ENCODE measurements at regions not wholly inside any gene's neighbourhood (a gene's known extent, or its start where the extent isn't known, plus 50 kb on each side); places are given as distances from the start of the nearest gene placed in this dataset.

DNA sequence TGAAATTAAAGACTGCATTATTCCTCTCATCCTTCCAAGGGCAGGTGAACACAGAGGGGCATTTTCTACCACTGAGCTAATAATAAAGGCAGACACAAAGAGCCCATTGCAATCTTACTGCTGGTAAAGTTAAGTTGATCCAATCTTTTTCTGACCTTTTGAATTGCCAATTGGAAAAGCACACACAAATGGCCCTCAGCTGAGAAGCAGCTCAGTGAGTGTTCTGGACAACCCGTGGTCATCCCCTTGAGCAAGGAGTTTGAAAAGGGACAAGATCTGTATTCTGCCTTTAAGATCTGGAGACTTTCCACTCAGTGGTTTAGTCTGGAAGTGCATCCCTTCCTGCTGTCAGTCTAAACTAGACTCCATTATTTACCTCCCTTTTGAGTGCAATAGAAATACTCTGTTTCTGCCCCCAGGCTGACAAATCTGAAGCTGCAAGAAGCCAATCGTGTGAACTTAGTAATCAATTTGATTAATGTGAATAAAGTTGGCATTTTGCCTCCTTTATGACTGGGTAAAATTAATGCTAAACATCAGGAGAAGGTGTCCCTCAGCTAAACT is 835.7 kb downstream of the MAT2B start:
- TF ChIP-seq, protein P1, sequence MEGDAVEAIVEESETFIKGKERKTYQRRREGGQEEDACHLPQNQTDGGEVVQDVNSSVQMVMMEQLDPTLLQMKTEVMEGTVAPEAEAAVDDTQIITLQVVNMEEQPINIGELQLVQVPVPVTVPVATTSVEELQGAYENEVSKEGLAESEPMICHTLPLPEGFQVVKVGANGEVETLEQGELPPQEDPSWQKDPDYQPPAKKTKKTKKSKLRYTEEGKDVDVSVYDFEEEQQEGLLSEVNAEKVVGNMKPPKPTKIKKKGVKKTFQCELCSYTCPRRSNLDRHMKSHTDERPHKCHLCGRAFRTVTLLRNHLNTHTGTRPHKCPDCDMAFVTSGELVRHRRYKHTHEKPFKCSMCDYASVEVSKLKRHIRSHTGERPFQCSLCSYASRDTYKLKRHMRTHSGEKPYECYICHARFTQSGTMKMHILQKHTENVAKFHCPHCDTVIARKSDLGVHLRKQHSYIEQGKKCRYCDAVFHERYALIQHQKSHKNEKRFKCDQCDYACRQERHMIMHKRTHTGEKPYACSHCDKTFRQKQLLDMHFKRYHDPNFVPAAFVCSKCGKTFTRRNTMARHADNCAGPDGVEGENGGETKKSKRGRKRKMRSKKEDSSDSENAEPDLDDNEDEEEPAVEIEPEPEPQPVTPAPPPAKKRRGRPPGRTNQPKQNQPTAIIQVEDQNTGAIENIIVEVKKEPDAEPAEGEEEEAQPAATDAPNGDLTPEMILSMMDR (IDR thresholded peaks at IDR 0.05), result no peak
- TF ChIP-seq, protein P2, sequence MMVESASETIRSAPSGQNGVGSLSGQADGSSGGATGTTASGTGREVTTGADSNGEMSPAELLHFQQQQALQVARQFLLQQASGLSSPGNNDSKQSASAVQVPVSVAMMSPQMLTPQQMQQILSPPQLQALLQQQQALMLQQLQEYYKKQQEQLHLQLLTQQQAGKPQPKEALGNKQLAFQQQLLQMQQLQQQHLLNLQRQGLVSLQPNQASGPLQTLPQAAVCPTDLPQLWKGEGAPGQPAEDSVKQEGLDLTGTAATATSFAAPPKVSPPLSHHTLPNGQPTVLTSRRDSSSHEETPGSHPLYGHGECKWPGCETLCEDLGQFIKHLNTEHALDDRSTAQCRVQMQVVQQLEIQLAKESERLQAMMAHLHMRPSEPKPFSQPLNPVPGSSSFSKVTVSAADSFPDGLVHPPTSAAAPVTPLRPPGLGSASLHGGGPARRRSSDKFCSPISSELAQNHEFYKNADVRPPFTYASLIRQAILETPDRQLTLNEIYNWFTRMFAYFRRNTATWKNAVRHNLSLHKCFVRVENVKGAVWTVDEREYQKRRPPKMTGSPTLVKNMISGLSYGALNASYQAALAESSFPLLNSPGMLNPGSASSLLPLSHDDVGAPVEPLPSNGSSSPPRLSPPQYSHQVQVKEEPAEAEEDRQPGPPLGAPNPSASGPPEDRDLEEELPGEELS (CRISPR knock-in tag; IDR thresholded peaks at IDR 0.05), result no peak
- TF ChIP-seq FOXJ3 (CRISPR knock-in tag; IDR thresholded peaks at IDR 0.05; ENCODE audit: borderline replicate concordance), result no peak
- TF ChIP-seq, protein P3, sequence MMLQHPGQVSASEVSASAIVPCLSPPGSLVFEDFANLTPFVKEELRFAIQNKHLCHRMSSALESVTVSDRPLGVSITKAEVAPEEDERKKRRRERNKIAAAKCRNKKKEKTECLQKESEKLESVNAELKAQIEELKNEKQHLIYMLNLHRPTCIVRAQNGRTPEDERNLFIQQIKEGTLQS (CRISPR knock-in tag; conservative IDR thresholded peaks at IDR 0.05), result no peak
- TF ChIP-seq MYBL2 (CRISPR knock-in tag; IDR thresholded peaks at IDR 0.05), result no peak
- TF ChIP-seq, protein P4, sequence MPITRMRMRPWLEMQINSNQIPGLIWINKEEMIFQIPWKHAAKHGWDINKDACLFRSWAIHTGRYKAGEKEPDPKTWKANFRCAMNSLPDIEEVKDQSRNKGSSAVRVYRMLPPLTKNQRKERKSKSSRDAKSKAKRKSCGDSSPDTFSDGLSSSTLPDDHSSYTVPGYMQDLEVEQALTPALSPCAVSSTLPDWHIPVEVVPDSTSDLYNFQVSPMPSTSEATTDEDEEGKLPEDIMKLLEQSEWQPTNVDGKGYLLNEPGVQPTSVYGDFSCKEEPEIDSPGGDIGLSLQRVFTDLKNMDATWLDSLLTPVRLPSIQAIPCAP (CRISPR knock-in tag; IDR thresholded peaks at IDR 0.05), result no peak
- TF ChIP-seq, protein P5, sequence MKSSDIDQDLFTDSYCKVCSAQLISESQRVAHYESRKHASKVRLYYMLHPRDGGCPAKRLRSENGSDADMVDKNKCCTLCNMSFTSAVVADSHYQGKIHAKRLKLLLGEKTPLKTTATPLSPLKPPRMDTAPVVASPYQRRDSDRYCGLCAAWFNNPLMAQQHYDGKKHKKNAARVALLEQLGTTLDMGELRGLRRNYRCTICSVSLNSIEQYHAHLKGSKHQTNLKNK (CRISPR knock-in tag; IDR thresholded peaks at IDR 0.05), result no peak
